ENCODE measurements at regions not wholly inside any gene's neighbourhood (a gene's known extent, or its start where the extent isn't known, plus 50 kb on each side); places are given as distances from the start of the nearest gene placed in this dataset.
"Not testable (repeated sequence)": the region's sequence is repeated elsewhere in the genome, so short reads cannot be mapped to it uniquely, and the experiment has no call there.

DNA sequence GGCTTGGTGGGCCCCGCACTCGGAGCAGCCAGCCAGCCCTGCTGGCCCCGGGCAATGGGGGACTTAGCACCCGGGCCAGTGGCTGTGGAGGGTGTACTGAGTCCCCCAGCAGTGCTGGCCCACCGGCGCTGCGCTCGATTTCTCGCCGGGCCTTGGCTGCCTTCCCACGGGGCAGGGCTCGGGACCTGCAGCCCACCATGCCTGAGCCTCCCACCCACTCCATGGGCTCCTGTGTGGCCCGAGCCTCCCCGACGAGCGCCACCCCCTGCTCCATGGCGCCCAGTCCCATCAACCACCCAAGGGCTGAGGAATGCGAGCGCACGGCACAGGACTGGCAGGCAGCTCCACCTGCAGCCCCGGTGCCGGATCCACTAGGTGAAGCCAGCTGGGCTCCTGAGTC, 202.2 kb downstream of the ZC3H11B start:
- TF ChIP-seq, protein P1, sequence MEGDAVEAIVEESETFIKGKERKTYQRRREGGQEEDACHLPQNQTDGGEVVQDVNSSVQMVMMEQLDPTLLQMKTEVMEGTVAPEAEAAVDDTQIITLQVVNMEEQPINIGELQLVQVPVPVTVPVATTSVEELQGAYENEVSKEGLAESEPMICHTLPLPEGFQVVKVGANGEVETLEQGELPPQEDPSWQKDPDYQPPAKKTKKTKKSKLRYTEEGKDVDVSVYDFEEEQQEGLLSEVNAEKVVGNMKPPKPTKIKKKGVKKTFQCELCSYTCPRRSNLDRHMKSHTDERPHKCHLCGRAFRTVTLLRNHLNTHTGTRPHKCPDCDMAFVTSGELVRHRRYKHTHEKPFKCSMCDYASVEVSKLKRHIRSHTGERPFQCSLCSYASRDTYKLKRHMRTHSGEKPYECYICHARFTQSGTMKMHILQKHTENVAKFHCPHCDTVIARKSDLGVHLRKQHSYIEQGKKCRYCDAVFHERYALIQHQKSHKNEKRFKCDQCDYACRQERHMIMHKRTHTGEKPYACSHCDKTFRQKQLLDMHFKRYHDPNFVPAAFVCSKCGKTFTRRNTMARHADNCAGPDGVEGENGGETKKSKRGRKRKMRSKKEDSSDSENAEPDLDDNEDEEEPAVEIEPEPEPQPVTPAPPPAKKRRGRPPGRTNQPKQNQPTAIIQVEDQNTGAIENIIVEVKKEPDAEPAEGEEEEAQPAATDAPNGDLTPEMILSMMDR (optimal IDR thresholded peaks at IDR 0.05 in 1 of 3, IDR thresholded peaks at IDR 0.05 in 1 of 3, conservative IDR thresholded peaks at IDR 0.05 in 1 of 3; ENCODE audit: extremely low read depth in 1 of 3, insufficient read depth in 2 of 3, low read length in 3 of 3): not testable (repeated sequence)
- not testable (repeated sequence) for TF ChIP-seq EZH2 (IDR thresholded peaks at IDR 0.05; ENCODE audit: low read length)
